Activated T-helper 17 cell treated with anti-CD3 and anti-CD28 coated beads, Interleukin-2, amount 50 U/mL, for 72 hours (primary cell): ENCODE measurements at regions not wholly inside any gene's neighbourhood (a gene's known extent, or its start where the extent isn't known, plus 50 kb on each side); places are given as distances from the start of the nearest gene placed in this dataset.
A peak's percentile ranks its signal among the peaks of the same experiment; 100 is the strongest.

ENCODE experiments used
- ATAC-seq: fragments of 150-1000 bp; cut with Tn5 transposase; replicated peaks from 2 replicates; pipeline ENCODE4 v1.10.0; 2021; ENCODE audit warnings: mild to moderate bottlenecking, moderate library complexity
- H3K27ac Mint-ChIP-seq: one replicate; pipeline ENCODE4 v1.8.0; 2022; ENCODE audit warnings: mixed read lengths
- H3K27me3 Mint-ChIP-seq: one replicate; pipeline ENCODE4 v1.8.0; 2022; ENCODE audit warnings: mixed read lengths
- H3K36me3 Mint-ChIP-seq: one replicate; pipeline ENCODE4 v1.8.0; 2022; ENCODE audit warnings: low read depth, mild to moderate bottlenecking, mixed read lengths
- H3K4me1 Mint-ChIP-seq: one replicate; pipeline ENCODE4 v1.8.0; 2022; ENCODE audit warnings: mixed read lengths
- H3K4me3 Mint-ChIP-seq: one replicate; pipeline ENCODE4 v1.8.0; 2022; ENCODE audit warnings: mild to moderate bottlenecking, mixed read lengths
- H3K9me3 Mint-ChIP-seq: one replicate; pipeline ENCODE4 v1.8.0; 2022; ENCODE audit warnings: mixed read lengths

DNA sequence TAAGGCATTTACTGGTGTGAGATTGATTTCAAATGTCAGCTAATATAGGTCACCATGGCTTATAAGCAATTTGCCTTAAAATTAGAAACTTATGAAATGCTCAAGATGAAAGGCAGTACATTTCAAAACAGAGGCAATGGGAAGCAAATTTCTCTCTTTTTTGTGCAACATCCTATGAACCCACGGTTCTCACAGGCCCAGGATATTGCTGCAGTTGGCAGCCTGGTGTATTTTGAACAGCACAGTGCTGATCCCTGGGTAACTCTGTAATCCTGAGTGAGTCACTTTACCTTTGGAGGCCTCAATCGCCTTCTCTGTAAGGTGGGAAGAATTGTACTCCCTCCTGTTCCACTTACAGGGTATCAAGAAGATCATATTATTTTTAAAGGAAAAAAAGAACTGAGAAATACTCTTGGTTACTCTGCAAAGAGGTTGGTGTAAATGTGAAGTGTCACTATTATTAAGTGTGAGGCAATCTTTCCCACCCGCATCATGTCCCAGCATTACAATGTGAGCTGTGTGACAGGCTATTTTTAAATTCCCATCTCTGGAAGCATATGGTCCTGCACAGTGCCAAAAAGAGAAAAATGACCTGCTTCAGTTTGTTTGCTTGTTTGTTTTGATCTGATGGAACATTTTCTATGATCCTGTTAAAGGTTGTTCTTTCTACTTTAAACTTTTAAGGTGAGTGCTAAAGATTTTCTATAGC lies 190.1 kb upstream of the LPP start:
- no peaks in the 10 kb centered on the region for H3K36me3 Mint-ChIP-seq
- no peaks in the 10 kb centered on the region for H3K9me3 Mint-ChIP-seq
- H3K4me3 Mint-ChIP-seq: peak overlapping the region; percentile 6

DNA sequence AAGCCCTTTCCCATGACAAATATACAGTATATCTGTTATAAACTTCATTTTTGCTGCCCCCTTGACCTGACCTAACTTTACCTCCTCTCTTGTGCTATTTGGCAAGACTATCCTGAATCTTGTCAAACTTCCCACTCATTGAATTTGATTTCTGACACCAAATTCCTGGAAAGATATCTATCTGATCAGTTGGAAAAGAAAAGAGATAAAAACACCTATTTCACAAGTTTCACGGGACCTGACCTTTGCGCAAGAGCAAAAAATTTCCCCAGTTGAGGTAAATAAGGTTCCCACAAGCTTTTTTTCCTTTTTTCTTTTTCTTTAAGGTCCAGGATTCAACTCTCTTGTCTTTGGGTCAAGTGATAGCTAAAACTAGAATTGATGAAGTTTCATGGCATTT lies 189.2 kb upstream of the LPP start:
- Mint-ChIP-seq H3K4me3 (no peak overlapping the region), H3K9me3 (no peaks in the 10 kb centered on the region), H3K27ac (no peak overlapping the region), H3K27me3 (peaks cover 3% of the 10 kb centered on the region), H3K4me1 (peaks cover 5% of the 10 kb centered on the region), H3K36me3 (no peaks in the 10 kb centered on the region)
- ATAC-seq: no peak

More for the DNA sequence above, 190.1 kb upstream of the LPP start:
- peaks cover 2% of the 10 kb centered on the region for H3K4me1 Mint-ChIP-seq
- peaks cover 3% of the 10 kb centered on the region for H3K27me3 Mint-ChIP-seq
- peak; percentile 15 for ATAC-seq
- H3K27ac Mint-ChIP-seq: peak overlapping the region; percentile 49

DNA sequence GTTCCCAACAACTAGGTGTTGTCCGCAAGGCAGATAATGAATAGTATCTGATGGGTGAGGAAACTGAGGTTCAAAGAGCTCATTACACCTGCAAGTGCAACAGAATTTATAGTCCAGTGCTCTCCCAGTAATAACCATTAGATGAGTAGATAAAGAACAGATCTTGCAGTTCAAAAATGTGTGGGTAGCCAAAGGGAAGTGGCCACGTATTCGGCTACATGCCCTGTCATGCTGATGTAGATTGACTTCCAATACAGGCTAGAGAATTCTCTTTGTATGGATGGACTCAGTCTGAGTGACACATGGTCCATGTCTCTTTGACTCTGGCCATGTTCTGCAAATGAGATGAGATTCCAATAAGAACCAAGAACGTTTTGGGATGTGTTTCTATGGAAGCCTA lies 187.9 kb upstream of the LPP start:
- H3K27me3 Mint-ChIP-seq: peaks cover 3% of the 10 kb centered on the region
- H3K27ac Mint-ChIP-seq: no peak overlapping the region
- peaks cover 5% of the 10 kb centered on the region for H3K4me1 Mint-ChIP-seq
- no peak overlapping the region for H3K4me3 Mint-ChIP-seq
- H3K36me3 Mint-ChIP-seq: no peaks in the 10 kb centered on the region
- H3K9me3 Mint-ChIP-seq: no peaks in the 10 kb centered on the region
- no peak for ATAC-seq

DNA sequence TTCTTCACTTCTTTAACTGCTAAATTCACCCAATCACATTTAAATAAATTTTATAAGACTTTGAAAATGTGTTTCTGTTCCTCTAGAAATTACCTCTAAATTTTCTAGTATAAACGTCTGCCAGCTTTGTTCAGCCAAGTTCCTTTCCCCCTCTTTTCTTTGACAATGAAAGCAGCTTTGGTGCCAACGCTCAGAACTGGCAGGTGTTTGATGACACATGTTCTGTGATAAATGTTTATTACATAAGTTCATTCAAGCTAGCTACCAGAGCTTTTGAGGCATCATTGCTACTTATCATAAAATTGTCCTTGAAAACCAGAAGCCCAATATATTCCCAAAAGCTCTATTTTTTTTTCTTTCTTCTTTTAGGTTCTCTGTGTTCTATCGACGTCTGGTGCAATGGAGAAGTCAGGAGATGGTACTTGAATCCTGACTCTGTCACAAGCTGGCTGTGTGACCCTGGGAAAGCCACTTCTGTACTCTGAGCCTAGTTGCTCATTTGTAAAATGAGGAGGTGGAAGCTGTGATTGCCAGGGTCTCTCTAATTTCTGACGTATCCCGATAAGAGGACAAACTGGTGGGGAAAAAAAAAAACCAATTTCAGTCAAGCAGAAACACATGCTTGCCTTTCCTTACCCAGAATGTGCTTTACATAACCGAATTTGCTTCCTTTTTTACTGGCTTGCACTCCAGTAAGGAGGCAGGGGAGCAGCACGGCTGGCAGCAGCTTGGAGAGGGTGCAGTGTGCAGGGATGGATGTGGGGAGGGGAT lies 187.1 kb upstream of the LPP start:
- Mint-ChIP-seq H3K4me3 (no peak overlapping the region), H3K27ac (no peak overlapping the region)

DNA sequence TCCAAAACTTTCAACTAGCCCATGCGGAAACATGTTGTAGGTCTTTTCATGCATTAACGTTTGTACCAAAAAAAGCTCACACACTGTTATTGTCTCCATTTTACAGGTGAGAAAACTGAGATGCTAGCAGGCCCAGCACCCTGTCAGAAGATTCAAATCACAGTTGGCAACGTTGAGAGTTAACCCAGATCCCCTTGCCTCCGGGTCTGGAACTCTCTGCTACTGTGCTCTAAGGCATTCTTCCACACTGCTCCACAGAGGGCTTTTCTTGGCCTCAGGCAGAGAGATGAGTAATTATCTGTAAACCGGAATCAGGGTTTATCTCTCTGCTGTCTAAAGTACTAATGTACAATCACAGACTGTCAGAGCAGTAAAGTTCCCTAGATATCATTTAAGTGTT lies 186.0 kb upstream of the LPP start:
- peaks cover 3% of the 10 kb centered on the region for H3K27me3 Mint-ChIP-seq
- no peaks in the 10 kb centered on the region for H3K9me3 Mint-ChIP-seq
- peaks cover 5% of the 10 kb centered on the region for H3K4me1 Mint-ChIP-seq
- no peak for ATAC-seq
- H3K4me3 Mint-ChIP-seq: no peak overlapping the region
- H3K27ac Mint-ChIP-seq: no peak overlapping the region
- no peaks in the 10 kb centered on the region for H3K36me3 Mint-ChIP-seq

More for the DNA sequence above, 187.1 kb upstream of the LPP start:
- Mint-ChIP-seq H3K27me3 (peaks cover 3% of the 10 kb centered on the region), H3K36me3 (no peaks in the 10 kb centered on the region), H3K4me1 (peaks cover 5% of the 10 kb centered on the region), H3K9me3 (no peaks in the 10 kb centered on the region)
- ATAC-seq: no peak

DNA sequence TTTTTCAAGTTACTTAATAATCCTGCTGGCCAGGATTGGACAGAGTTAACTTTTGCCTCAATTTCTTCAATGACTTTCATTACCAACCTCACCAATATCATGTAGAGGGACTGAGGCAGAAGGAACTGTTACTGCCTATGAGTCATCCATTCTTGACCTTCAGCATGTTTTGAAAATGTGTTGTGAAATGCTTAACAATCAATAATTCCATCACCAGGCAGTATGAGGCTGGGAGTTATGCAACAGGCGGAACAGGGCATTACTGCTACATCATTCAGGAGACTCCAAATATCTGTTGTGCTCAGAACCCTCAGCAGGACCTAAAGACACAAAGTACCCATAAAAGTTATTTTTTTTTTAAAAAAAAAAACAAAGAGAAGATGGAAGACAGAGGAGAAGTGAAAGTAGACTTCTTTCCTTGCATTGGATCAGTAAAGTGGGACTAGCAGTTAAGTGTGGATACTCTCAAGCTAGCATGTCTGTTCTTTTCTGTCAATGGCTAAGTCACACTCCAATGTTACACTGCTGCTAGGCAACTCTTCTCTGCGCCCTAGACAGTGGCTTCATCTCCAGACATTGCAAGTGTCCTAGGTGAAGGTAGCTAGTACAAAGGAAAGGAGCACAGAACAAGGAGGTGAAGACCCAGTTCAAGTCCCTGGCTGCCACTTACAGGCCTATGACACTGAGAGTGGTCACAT lies 184.9 kb upstream of the LPP start:
- no peaks in the 10 kb centered on the region for H3K36me3 Mint-ChIP-seq
- peaks cover 3% of the 10 kb centered on the region for H3K27me3 Mint-ChIP-seq
- H3K27ac Mint-ChIP-seq: no peak overlapping the region
- peak; percentile 44 for ATAC-seq
- peaks cover 8% of the 10 kb centered on the region for H3K4me1 Mint-ChIP-seq
- no peaks in the 10 kb centered on the region for H3K9me3 Mint-ChIP-seq
- H3K4me3 Mint-ChIP-seq: no peak overlapping the region

DNA sequence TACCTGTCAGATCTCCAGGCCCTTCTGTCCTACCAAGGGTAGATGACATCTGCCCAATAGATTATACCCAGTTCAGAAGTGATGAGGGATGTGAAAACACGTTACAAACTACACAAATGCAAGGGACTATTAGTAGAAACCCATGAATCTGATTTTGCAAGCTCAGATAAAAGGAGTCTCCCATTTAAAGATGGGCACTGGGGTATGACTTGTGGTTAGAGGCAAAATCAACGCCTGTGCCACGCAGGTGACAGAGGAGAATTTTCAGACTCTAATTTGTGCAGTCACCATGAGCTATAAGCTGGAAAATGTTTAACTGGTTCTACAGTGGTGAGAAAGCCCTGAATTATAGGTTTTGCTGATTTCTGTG lies 184.4 kb upstream of the LPP start:
- ATAC-seq: no peak
- H3K4me1 Mint-ChIP-seq: peaks cover 13% of the 10 kb centered on the region
- H3K9me3 Mint-ChIP-seq: no peaks in the 10 kb centered on the region
- no peaks in the 10 kb centered on the region for H3K36me3 Mint-ChIP-seq
- H3K27ac Mint-ChIP-seq: no peak overlapping the region
- no peak overlapping the region for H3K4me3 Mint-ChIP-seq
- peaks cover 3% of the 10 kb centered on the region for H3K27me3 Mint-ChIP-seq

DNA sequence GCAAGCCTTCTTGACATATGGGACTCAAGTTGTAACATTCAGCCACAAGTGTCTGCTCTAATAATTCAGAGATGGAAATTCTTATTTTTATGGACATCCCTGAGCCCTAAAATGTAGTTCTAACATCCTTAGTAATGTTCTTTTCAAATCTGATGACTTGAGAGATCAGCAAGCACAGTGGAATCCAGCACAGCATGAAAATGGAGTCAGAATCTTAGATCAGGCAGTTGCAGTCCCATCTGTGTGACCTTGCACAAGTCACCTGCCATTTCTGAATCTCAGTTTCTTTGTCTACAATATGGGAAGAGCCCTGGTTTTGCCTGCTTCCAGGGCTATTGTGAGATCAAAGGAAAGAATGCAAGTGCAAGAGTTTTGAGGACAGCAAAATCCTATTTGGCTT lies 183.9 kb upstream of the LPP start:
- H3K27me3 Mint-ChIP-seq: peaks cover 3% of the 10 kb centered on the region
- H3K36me3 Mint-ChIP-seq: no peaks in the 10 kb centered on the region
- ATAC-seq: no peak
- H3K4me1 Mint-ChIP-seq: peaks cover 18% of the 10 kb centered on the region
- no peak overlapping the region for H3K27ac Mint-ChIP-seq
- no peaks in the 10 kb centered on the region for H3K9me3 Mint-ChIP-seq
- H3K4me3 Mint-ChIP-seq: no peak overlapping the region

DNA sequence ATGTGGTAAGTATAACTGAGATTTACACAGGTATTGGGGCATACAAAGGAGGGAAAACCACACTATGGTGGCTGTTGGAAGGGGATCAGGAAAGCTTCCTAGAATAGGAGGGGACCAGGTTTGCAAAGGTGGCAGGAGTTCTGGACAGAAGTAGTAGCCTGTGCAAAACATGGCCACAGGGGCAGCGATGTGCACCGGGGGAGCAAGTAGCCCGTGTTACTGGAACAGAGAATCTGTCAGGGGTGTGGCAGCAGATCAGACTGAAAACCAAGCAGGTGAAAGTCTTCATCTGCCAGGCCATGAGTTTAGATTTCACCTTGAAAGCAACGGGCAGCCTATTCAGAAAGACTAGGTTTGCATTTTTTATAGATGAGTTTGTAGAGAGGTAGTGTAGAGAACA lies 182.3 kb upstream of the LPP start:
- Mint-ChIP-seq H3K27ac (no peak overlapping the region), H3K9me3 (peaks cover 2% of the 10 kb centered on the region), H3K36me3 (peaks cover 3% of the 10 kb centered on the region), H3K27me3 (no peaks in the 10 kb centered on the region), H3K4me1 (peaks cover 34% of the 10 kb centered on the region), H3K4me3 (no peak overlapping the region)
- ATAC-seq: no peak

DNA sequence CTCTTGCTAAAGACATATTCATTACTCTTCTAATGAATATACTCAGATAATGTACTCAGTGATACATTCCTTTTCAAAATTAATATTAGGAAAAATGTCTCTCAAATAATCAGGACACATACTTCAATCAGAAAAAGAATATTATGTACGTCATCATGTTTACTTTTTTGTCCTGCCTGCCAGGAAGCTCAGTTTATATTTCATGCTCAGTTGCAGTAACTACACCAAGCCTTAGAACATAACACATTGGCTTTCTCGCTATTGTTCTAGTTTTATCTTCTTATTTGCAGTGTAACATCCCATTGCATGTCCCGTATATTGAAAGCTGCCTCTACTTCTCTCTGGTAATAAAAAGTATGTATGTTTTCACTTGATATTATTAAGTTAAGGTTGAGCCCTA lies 181.5 kb upstream of the LPP start:
- Mint-ChIP-seq H3K27me3 (no peaks in the 10 kb centered on the region), H3K36me3 (peaks cover 5% of the 10 kb centered on the region), H3K4me1 (peaks cover 36% of the 10 kb centered on the region), H3K9me3 (peaks cover 4% of the 10 kb centered on the region), H3K27ac (no peak overlapping the region), H3K4me3 (no peak overlapping the region)
- ATAC-seq: no peak

DNA sequence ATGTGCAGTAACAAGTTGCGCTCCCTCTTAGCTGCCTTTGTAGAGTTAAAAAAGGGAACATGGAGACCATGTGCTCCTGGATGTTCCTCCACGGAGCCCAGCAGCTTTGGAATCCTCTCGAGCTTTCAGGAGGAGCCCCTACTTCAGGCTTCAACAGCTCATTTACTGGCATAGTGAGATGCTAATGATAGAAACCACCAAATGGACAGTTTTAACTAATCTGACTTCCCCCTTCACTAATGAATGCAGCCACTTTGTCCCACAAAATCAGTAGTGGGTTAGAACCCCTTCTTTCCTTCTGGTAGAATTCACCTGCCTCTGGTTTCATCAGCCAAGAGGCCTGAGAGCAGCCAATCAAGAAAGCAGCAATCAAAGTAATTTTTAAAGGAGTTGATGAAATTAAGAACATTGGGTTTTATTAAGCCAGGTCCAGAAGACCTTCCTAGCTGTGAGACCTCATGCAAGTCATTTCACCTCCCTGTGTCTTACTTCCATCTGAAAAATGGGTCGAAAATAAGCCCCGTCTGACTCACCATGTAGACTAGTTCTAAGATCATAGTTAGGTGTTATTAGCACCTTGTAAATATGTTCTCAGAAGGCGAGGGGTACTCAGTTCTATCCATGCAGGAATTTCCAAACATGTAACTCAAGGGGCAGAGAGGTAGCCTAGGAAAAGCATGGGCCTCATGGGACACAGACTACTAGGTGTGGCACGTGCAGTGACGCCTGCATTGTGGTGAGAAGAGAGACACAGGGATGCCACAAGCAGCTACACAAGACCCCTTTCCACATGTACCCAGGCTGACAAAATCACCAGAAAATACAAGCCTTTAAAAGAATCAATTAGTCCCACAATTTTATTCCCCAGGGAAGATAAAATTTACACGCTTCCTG lies 179.7 kb upstream of the LPP start:
- Mint-ChIP-seq H3K4me3 (peak overlapping the region; percentile 81), H3K4me1 (peaks cover 41% of the 10 kb centered on the region), H3K27ac (peak overlapping the region; percentile 89), H3K9me3 (peaks cover 4% of the 10 kb centered on the region), H3K27me3 (no peaks in the 10 kb centered on the region), H3K36me3 (peaks cover 5% of the 10 kb centered on the region)
- ATAC-seq: peak; percentile 60

DNA sequence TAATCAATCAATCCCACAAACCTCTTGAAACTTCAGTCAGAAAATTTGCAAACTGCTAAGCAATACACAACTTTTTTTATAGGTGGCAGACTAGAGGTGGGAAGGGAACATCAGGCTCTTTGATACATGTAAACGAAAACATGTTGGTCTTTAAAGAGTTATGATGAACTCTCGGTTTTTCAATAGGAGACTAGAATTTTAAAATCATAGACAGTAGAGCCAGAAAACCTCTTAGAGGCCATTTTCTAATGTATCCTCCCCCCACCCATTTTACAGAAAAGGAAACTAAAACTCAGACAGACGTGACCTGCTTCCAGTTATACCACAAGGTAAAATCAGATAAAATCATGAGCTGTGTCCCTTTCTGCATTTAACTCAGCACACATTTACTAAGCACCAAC lies 179.1 kb upstream of the LPP start:
- ATAC-seq: peak; percentile 52
- Mint-ChIP-seq H3K4me1 (peaks cover 48% of the 10 kb centered on the region), H3K9me3 (peaks cover 4% of the 10 kb centered on the region), H3K36me3 (peaks cover 5% of the 10 kb centered on the region), H3K27me3 (no peaks in the 10 kb centered on the region), H3K4me3 (peak overlapping the region; percentile 81), H3K27ac (peak overlapping the region; percentile 89)

DNA sequence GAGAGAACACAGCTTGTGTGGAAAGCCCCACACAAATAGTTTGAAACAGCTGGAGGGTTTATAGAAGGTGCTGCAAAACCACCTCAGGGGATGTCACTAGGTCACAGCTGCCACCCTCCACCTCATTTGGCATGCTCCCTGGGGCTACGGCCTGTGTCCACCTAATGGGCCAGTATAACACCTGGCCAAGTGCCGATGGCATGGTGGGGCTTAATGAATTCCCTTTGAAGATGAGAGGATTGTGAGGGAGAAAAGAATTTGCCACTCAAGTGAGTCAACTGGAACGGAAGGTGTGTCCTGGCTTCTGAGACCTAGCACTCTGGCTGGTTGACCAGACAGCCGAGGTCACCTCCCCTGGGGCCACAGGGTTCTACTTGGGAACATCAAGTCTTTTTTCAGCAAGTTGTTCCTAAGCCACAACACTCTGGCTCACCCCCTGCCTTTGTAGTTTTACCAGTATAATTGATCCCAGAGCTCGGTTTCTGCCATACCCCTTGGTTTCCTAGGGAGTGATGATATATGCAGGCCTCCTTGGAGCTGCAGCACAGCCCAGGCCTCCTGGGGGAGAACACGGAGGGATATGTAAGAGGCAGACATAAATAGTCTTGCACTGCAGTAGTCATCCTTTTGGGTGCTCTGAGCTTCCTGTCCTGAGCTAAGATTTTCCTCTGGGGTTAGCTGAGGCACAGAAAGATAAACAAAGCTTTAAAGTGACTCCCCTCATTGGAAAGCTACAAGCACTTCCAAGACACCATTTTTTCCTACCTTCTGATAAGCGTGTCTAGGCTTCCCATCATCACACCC lies 178.2 kb upstream of the LPP start:
- no peaks in the 10 kb centered on the region for H3K27me3 Mint-ChIP-seq
- peaks cover 4% of the 10 kb centered on the region for H3K9me3 Mint-ChIP-seq
- H3K27ac Mint-ChIP-seq: peak overlapping the region; percentile 89
- peak overlapping the region; percentile 81 for H3K4me3 Mint-ChIP-seq
- peak; percentile 67 for ATAC-seq
- peaks cover 5% of the 10 kb centered on the region for H3K36me3 Mint-ChIP-seq
- H3K4me1 Mint-ChIP-seq: peaks cover 55% of the 10 kb centered on the region
